Skeletal muscle tissue (tissue), 3 donors: ENCODE measurements at regions not wholly inside any gene's neighbourhood (a gene's known extent, or its start where the extent isn't known, plus 50 kb on each side); places are given as distances from the start of the nearest gene placed in this dataset.

Experiments
- H3K27ac ChIP-seq: one replicate; pipeline ENCODE4 v1.7.0; 2013; ENCODE audit warnings: mild to moderate bottlenecking, low read depth, low read length, inconsistent platforms
- H3K27me3 ChIP-seq, 3 donors: one replicate each; pipeline ENCODE4 v1.7.0; 2013; ENCODE audit warnings: low read length in 3 of 3; ENCODE audit not compliant: control insufficient read depth in 3 of 3, insufficient read depth in 3 of 3
- H3K36me3 ChIP-seq, 3 donors: one replicate each; pipeline ENCODE4 v1.7.0; 2013; ENCODE audit warnings: low read length in 3 of 3; ENCODE audit not compliant: control insufficient read depth in 3 of 3, insufficient read depth in 3 of 3
- H3K4me1 ChIP-seq, 3 donors: one replicate each; pipeline ENCODE4 v1.7.0; 2013; ENCODE audit warnings: low read length in 3 of 3, mild to moderate bottlenecking in 3 of 3; ENCODE audit not compliant: control insufficient read depth in 3 of 3, insufficient read depth in 3 of 3
- H3K4me3 ChIP-seq, 3 donors: one replicate each; pipeline ENCODE4 v1.7.0; 2013; ENCODE audit warnings: low read length in 3 of 3
- H3K9ac ChIP-seq, 3 donors: one replicate each; pipeline ENCODE4 v1.7.0; 2013; ENCODE audit warnings: low read length in 3 of 3, mild to moderate bottlenecking in 3 of 3, moderate library complexity in 2 of 3, low read depth in 1 of 3
- H3K9me3 ChIP-seq, 3 donors: one replicate each; pipeline ENCODE4 v1.7.0; 2013; ENCODE audit warnings: low read length in 3 of 3; ENCODE audit not compliant: control insufficient read depth in 3 of 3
- donor health status: Osteomylitis.

- Histone ChIP-seq H3K4me3 (no peak overlapping the region), H3K4me1 (no peaks in the 10 kb centered on the region), H3K9ac (no peak overlapping the region), H3K36me3 (no peaks in the 10 kb centered on the region), H3K27ac (no peak overlapping the region), H3K27me3 (no peaks in the 10 kb centered on the region), H3K9me3 (no peaks in the 10 kb centered on the region)
Measured at GRCh38 chr9:79176014-79176697, 395.6 kb upstream of the TLE4 start.

- Histone ChIP-seq H3K27ac (no peak overlapping the region), H3K36me3 (no peaks in the 10 kb centered on the region), H3K4me1 (no peaks in the 10 kb centered on the region), H3K4me3 (no peak overlapping the region), H3K9me3 (no peaks in the 10 kb centered on the region), H3K9ac (no peak overlapping the region), H3K27me3 (no peaks in the 10 kb centered on the region)
Measured at GRCh38 chr9:79184831-79185230, 386.9 kb upstream of the TLE4 start.

GRCh38 chr9:79185866-79186265 lies 385.9 kb upstream of the TLE4 start:
- H3K36me3 ChIP-seq = no peaks in the 10 kb centered on the region
- H3K9ac ChIP-seq = no peak overlapping the region
- H3K4me3 ChIP-seq = no peak overlapping the region
- no peak overlapping the region for H3K27ac ChIP-seq
- no peaks in the 10 kb centered on the region for H3K9me3 ChIP-seq
- H3K27me3 ChIP-seq = no peaks in the 10 kb centered on the region
- no peaks in the 10 kb centered on the region for H3K4me1 ChIP-seq

DNA sequence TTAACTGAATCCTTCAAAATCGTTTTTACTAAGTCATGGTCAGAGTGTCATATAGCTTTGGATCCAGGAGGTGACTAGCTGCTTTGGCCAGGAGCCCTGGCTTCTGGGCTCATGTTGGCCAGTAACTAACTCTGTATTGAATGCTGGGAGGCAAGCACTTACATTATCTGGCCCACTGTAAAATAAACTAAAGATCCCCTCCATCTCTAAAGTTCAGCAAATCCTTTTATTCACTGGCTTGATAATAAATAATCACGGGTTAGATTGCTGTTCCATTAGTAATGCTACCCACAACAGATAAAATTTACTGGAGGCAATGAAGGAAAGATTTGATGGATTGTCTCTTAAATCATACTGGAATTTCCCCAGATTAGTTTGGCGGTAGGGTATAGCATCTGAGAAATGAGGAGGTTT lies 382.2 kb upstream of the TLE4 start:
- H3K9ac ChIP-seq = no peak overlapping the region
- H3K27ac ChIP-seq = no peak overlapping the region
- no peaks in the 10 kb centered on the region for H3K4me1 ChIP-seq
- H3K27me3 ChIP-seq = no peaks in the 10 kb centered on the region
- H3K9me3 ChIP-seq = no peaks in the 10 kb centered on the region
- H3K36me3 ChIP-seq = no peaks in the 10 kb centered on the region
- no peak overlapping the region for H3K4me3 ChIP-seq

DNA sequence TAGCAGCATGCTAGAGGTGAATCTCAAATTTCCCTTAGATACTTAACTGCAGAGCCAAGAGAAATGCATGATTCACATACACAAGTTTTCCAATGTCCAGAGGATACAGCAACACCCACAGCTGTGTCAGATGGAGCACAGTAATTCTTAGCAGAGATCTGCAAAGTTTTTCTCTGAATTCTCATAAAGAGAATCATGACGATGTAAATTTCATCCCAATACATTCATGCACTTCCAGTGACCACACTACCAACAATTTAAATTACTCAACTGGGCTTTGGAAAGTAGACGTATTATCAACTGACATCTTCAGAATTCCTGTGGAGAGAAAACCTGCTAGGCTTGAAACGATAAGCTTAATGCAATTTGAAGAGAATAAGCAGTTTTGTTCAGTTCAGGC lies 378.8 kb upstream of the TLE4 start:
- no peak overlapping the region for H3K4me3 ChIP-seq
- no peaks in the 10 kb centered on the region for H3K27me3 ChIP-seq
- no peak overlapping the region for H3K27ac ChIP-seq
- no peak overlapping the region for H3K9ac ChIP-seq
- H3K9me3 ChIP-seq = no peaks in the 10 kb centered on the region
- no peaks in the 10 kb centered on the region for H3K4me1 ChIP-seq
- H3K36me3 ChIP-seq = no peaks in the 10 kb centered on the region

- H3K9me3 ChIP-seq = no peaks in the 10 kb centered on the region
- H3K4me1 ChIP-seq = no peaks in the 10 kb centered on the region
- no peak overlapping the region for H3K4me3 ChIP-seq
- no peak overlapping the region for H3K9ac ChIP-seq
- no peak overlapping the region for H3K27ac ChIP-seq
- no peaks in the 10 kb centered on the region for H3K27me3 ChIP-seq
- no peaks in the 10 kb centered on the region for H3K36me3 ChIP-seq
Measured at GRCh38 chr9:79193501-79194223, 378.1 kb upstream of the TLE4 start.

- Histone ChIP-seq H3K27ac (no peak overlapping the region), H3K9ac (no peak overlapping the region), H3K4me3 (no peak overlapping the region), H3K9me3 (no peaks in the 10 kb centered on the region), H3K27me3 (no peaks in the 10 kb centered on the region), H3K36me3 (no peaks in the 10 kb centered on the region), H3K4me1 (no peaks in the 10 kb centered on the region)
Measured at GRCh38 chr9:79195879-79196278, 375.9 kb upstream of the TLE4 start.

DNA sequence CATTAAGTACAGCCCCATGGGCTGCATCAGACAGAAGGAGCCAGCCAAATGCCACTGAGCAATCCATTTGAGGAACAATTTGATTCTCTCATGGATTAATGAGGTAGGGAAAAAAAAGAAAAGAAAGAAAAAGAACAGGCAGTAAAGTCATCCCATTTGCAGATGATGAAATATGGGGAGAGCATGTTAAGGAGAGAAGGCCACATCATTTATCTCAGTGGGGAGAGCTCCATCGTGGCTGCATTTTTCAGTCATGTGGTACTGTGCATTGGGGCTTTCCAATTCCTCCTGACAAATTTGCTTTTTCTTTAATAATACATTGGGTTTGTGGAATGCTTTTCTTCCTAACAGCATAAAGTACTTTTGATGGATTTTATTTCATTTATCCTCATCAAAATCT lies 375.2 kb upstream of the TLE4 start:
- no peaks in the 10 kb centered on the region for H3K36me3 ChIP-seq

DNA sequence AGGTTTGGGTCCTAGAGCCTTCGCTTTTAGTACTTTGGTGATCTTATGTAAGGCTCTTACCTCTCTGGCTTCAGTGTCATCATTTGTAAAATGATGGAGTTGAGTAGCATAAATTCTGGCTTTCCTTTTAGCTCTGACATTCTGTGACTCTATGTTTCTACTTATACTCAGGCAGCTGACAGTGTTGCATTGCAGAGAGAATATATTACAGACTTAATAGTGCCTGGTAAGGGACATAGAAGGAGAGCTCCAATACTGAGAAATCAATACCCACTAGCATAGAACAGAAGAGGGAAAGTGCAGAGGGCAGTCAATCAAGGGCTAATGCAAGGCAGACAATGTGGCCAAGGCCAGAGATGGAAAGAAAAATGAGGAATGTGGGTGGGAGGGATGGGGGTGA lies 371.4 kb upstream of the TLE4 start:
- no peak overlapping the region for H3K9ac ChIP-seq
- H3K4me3 ChIP-seq = no peak overlapping the region
- H3K27me3 ChIP-seq = no peaks in the 10 kb centered on the region
- H3K4me1 ChIP-seq = no peaks in the 10 kb centered on the region
- no peaks in the 10 kb centered on the region for H3K36me3 ChIP-seq
- H3K9me3 ChIP-seq = no peaks in the 10 kb centered on the region
- no peak overlapping the region for H3K27ac ChIP-seq

More for the DNA sequence above, 375.2 kb upstream of the TLE4 start:
- H3K27me3 ChIP-seq = no peaks in the 10 kb centered on the region
- H3K9me3 ChIP-seq = no peaks in the 10 kb centered on the region
- no peak overlapping the region for H3K4me3 ChIP-seq
- no peak overlapping the region for H3K9ac ChIP-seq
- no peak overlapping the region for H3K27ac ChIP-seq
- no peaks in the 10 kb centered on the region for H3K4me1 ChIP-seq

DNA sequence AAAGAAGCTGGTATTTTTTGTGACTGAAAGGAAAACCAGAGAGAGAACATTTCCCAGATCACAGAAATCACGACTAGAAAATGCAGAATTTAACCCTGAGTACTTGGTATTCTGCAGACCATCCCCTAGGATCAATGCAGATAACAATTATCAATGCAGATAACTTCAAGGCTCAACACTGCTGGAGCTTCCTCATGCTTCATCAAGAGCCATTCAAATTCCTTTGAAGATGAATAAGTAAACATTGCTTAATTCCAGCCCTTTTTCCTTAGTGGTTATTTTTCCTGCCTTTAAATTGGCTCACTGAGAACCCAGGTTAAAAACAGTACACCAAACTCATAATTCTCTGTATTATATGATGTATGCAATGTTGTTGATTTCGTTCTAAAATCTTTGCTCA lies 370.1 kb upstream of the TLE4 start:
- H3K27me3 ChIP-seq = no peaks in the 10 kb centered on the region
- no peak overlapping the region for H3K27ac ChIP-seq
- H3K36me3 ChIP-seq = no peaks in the 10 kb centered on the region
- no peaks in the 10 kb centered on the region for H3K4me1 ChIP-seq
- no peak overlapping the region for H3K4me3 ChIP-seq
- H3K9ac ChIP-seq = no peak overlapping the region
- H3K9me3 ChIP-seq = no peaks in the 10 kb centered on the region
